Spleen (tissue), 7 donors: ENCODE measurements at regions not wholly inside any gene's neighbourhood (a gene's known extent, or its start where the extent isn't known, plus 50 kb on each side); places are given as distances from the start of the nearest gene placed in this dataset.

Experiments
- POLR2A ChIP-seq, 3 donors: fragments of 450-650 bp; IDR thresholded peaks; one replicate each; pipeline ENCODE4 v1.5.1; 2017; ENCODE audit warnings: antibody characterized with exemption in 3 of 3, mild to moderate bottlenecking in 1 of 3
- TF ChIP-seq, protein P1 (sequence below), 11 experiments: fragments of 200-600 bp in 7 of 11; fragments of 450-650 bp in 4 of 11; sonication (generic) in 4 of 11; IDR thresholded peaks in 8 of 11; conservative IDR thresholded peaks in 3 of 11; 1 replicate in 7 of 11; 2 replicates in 4 of 11; pipeline versions ENCODE4 v1.4.0 to v1.8.0; 2016 to 2021; ENCODE audit warnings: antibody characterized with exemption in 11 of 11, inconsistent platforms in 4 of 11, mild to moderate bottlenecking in 1 of 11
- donor health status: DM: no; HTN: no; CAD: no; lungs with moderate emphysema.
- donor health status: DM: no; HTN: no; CAD: no.
- donor health status: DM: no; HTN: no; CAD: no.

GRCh38 chr17:72351884-72352346, 231.1 kb downstream of the SOX9 start:
- TF ChIP-seq POLR2A (IDR thresholded peaks at IDR 0.05), result no peak
- TF ChIP-seq, protein P1, sequence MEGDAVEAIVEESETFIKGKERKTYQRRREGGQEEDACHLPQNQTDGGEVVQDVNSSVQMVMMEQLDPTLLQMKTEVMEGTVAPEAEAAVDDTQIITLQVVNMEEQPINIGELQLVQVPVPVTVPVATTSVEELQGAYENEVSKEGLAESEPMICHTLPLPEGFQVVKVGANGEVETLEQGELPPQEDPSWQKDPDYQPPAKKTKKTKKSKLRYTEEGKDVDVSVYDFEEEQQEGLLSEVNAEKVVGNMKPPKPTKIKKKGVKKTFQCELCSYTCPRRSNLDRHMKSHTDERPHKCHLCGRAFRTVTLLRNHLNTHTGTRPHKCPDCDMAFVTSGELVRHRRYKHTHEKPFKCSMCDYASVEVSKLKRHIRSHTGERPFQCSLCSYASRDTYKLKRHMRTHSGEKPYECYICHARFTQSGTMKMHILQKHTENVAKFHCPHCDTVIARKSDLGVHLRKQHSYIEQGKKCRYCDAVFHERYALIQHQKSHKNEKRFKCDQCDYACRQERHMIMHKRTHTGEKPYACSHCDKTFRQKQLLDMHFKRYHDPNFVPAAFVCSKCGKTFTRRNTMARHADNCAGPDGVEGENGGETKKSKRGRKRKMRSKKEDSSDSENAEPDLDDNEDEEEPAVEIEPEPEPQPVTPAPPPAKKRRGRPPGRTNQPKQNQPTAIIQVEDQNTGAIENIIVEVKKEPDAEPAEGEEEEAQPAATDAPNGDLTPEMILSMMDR (IDR thresholded peaks at IDR 0.05 in 8 of 11, conservative IDR thresholded peaks at IDR 0.05 in 3 of 11), result no peak
